SK-N-MC (cell line): ENCODE measurements at regions not wholly inside any gene's neighbourhood (a gene's known extent, or its start where the extent isn't known, plus 50 kb on each side); places are given as distances from the start of the nearest gene placed in this dataset.

Source experiments
- DNase-seq: peaks from one replicate; pipeline ENCODE4 v3.0.0-alpha.2; 2011; ENCODE audit warnings: low read depth, low spot score
- H3K27ac ChIP-seq: fragments of 200-600 bp; sonication (generic); 2 replicates; pipeline ENCODE4 v1.5.1; 2016; ENCODE audit warnings: mixed run types
- H3K36me3 ChIP-seq: fragments of 200-600 bp; sonication (generic); 2 replicates; pipeline ENCODE4 v1.6.1; 2017; ENCODE audit warnings: antibody characterized with exemption, low read length, mixed read lengths; ENCODE audit not compliant: insufficient read depth
- H3K4me3 ChIP-seq: fragments of 200-600 bp; sonication (generic); 2 replicates; pipeline ENCODE4 v1.5.1; 2016
- H3K9ac ChIP-seq: fragments of 200-600 bp; sonication (generic); 2 replicates; pipeline ENCODE4 v1.8.0; 2017; ENCODE audit warnings: mixed run types, mixed read lengths; ENCODE audit not compliant: insufficient read length
- H3K9me3 ChIP-seq: fragments of 200-600 bp; sonication (generic); 2 replicates; pipeline ENCODE4 v1.6.1; 2017; ENCODE audit warnings: low read depth, mild to moderate bottlenecking, antibody characterized with exemption, low read length, moderate library complexity, mixed read lengths
- EZH2 ChIP-seq: fragments of 200-600 bp; sonication (generic); IDR thresholded peaks from one replicate; pipeline ENCODE4 v1.6.1; 2017; ENCODE audit warnings: antibody characterized with exemption
- FOXP2 ChIP-seq: optimal IDR thresholded peaks from 2 replicates; pipeline ENCODE3; 2011; ENCODE audit warnings: mild to moderate bottlenecking, moderate library complexity; ENCODE audit not compliant: insufficient read depth; ENCODE audit errors: extremely low read length, control extremely low read depth
- POLR2AphosphoS5 ChIP-seq: IDR thresholded peaks from 2 replicates; pipeline ENCODE4 v1.6.1; 2012; ENCODE audit warnings: mild to moderate bottlenecking, low read depth, low read length, borderline replicate concordance

GRCh38 chr1:234918961-234919761, 209.5 kb downstream of the TOMM20 start:
- H3K9ac ChIP-seq = no peak overlapping the region
- H3K36me3 ChIP-seq = no peaks in the 10 kb centered on the region
- DNase-seq = no peak
- TF ChIP-seq FOXP2 (no peak), POLR2AphosphoS5 (no peak), EZH2 (no peak)
- no peak overlapping the region for H3K4me3 ChIP-seq
- no peak overlapping the region for H3K27ac ChIP-seq
- no peaks in the 10 kb centered on the region for H3K9me3 ChIP-seq

GRCh38 chr1:234918181-234918841, 210.3 kb downstream of the TOMM20 start:
- no peaks in the 10 kb centered on the region for H3K36me3 ChIP-seq
- H3K9ac ChIP-seq = no peak overlapping the region
- no peak overlapping the region for H3K4me3 ChIP-seq
- DNase-seq = no peak
- TF ChIP-seq EZH2 = no peak
- no peak for TF ChIP-seq POLR2AphosphoS5
- TF ChIP-seq FOXP2 = no peak
- H3K9me3 ChIP-seq = no peaks in the 10 kb centered on the region
- H3K27ac ChIP-seq = no peak overlapping the region

GRCh38 chr1:234917495-234918180, 211.0 kb downstream of the TOMM20 start:
- Histone ChIP-seq H3K4me3 (no peak overlapping the region), H3K27ac (no peak overlapping the region), H3K9ac (no peak overlapping the region), H3K36me3 (no peaks in the 10 kb centered on the region), H3K9me3 (no peaks in the 10 kb centered on the region)
- no peak for TF ChIP-seq POLR2AphosphoS5
- TF ChIP-seq EZH2 = no peak
- TF ChIP-seq FOXP2 = no peak
- no peak for DNase-seq

- no peaks in the 10 kb centered on the region for H3K36me3 ChIP-seq
- no peak overlapping the region for H3K27ac ChIP-seq
- no peaks in the 10 kb centered on the region for H3K9me3 ChIP-seq
- no peak overlapping the region for H3K9ac ChIP-seq
- no peak for TF ChIP-seq EZH2
- TF ChIP-seq FOXP2 = no peak
- no peak for TF ChIP-seq POLR2AphosphoS5
- no peak overlapping the region for H3K4me3 ChIP-seq
- no peak for DNase-seq
Observed at GRCh38 chr1:234916840-234917239, 211.8 kb downstream of the TOMM20 start.

GRCh38 chr1:234915924-234916675, 212.5 kb downstream of the TOMM20 start:
- Histone ChIP-seq H3K36me3 (no peaks in the 10 kb centered on the region), H3K4me3 (peak overlapping the region; percentile 53), H3K9ac (no peak overlapping the region), H3K9me3 (no peaks in the 10 kb centered on the region), H3K27ac (peak overlapping the region; percentile 49; the same call in 1 of the 2 replicates)
- TF ChIP-seq EZH2 = no peak
- no peak for TF ChIP-seq POLR2AphosphoS5
- TF ChIP-seq FOXP2 = no peak
- peak; percentile 66 for DNase-seq

- Histone ChIP-seq H3K27ac (no peak overlapping the region), H3K9ac (no peak overlapping the region), H3K4me3 (no peak overlapping the region), H3K36me3 (no peaks in the 10 kb centered on the region), H3K9me3 (no peaks in the 10 kb centered on the region)
- TF ChIP-seq POLR2AphosphoS5 (no peak), FOXP2 (no peak), EZH2 (no peak)
- DNase-seq = no peak
Observed at GRCh38 chr1:234914606-234915290, 213.9 kb downstream of the TOMM20 start.

GRCh38 chr1:234913771-234914170, 214.9 kb downstream of the TOMM20 start:
- TF ChIP-seq FOXP2 (no peak), EZH2 (no peak), POLR2AphosphoS5 (no peak)
- no peaks in the 10 kb centered on the region for H3K9me3 ChIP-seq
- H3K36me3 ChIP-seq = no peaks in the 10 kb centered on the region
- H3K27ac ChIP-seq = no peak overlapping the region
- no peak for DNase-seq
- no peak overlapping the region for H3K4me3 ChIP-seq
- H3K9ac ChIP-seq = no peak overlapping the region

- H3K9ac ChIP-seq = no peak overlapping the region
- no peaks in the 10 kb centered on the region for H3K36me3 ChIP-seq
- no peak overlapping the region for H3K4me3 ChIP-seq
- H3K9me3 ChIP-seq = no peaks in the 10 kb centered on the region
- TF ChIP-seq EZH2 (no peak), POLR2AphosphoS5 (no peak), FOXP2 (no peak)
- no peak overlapping the region for H3K27ac ChIP-seq
- DNase-seq = no peak
Observed at GRCh38 chr1:234913278-234913649, 215.4 kb downstream of the TOMM20 start.
